ENCODE measurements at regions not wholly inside any gene's neighbourhood (a gene's known extent, or its start where the extent isn't known, plus 50 kb on each side); places are given as distances from the start of the nearest gene placed in this dataset.

GRCh38 chr16:13528691-13529090, 391.3 kb upstream of the ERCC4 start:
- TF ChIP-seq, protein P1, sequence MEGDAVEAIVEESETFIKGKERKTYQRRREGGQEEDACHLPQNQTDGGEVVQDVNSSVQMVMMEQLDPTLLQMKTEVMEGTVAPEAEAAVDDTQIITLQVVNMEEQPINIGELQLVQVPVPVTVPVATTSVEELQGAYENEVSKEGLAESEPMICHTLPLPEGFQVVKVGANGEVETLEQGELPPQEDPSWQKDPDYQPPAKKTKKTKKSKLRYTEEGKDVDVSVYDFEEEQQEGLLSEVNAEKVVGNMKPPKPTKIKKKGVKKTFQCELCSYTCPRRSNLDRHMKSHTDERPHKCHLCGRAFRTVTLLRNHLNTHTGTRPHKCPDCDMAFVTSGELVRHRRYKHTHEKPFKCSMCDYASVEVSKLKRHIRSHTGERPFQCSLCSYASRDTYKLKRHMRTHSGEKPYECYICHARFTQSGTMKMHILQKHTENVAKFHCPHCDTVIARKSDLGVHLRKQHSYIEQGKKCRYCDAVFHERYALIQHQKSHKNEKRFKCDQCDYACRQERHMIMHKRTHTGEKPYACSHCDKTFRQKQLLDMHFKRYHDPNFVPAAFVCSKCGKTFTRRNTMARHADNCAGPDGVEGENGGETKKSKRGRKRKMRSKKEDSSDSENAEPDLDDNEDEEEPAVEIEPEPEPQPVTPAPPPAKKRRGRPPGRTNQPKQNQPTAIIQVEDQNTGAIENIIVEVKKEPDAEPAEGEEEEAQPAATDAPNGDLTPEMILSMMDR (IDR thresholded peaks at IDR 0.05): no peak
- 80% methylated on average over 3 of the region's 3 CpGs for WGBS, 2 donors
- ATAC-seq (no peak), DNase-seq (no peak)
- no peak overlapping the region for H3K4me3 ChIP-seq
- H3K27ac ChIP-seq: no peak overlapping the region
- H3K36me3 ChIP-seq: no peaks in the 10 kb centered on the region
- no peaks in the 10 kb centered on the region for H3K27me3 ChIP-seq
- H3K9me3 ChIP-seq: peaks cover 0 to 3% (median 0%) of the 10 kb centered on the region in 11 donors
- intact Hi-C loops (cut with DNase I): no loop called here
- no peaks in the 10 kb centered on the region for H3K4me1 ChIP-seq

- H3K4me3 ChIP-seq: no peak overlapping the region
- intact Hi-C loops (cut with DNase I): no loop called here
Measured at GRCh38 chr16:13529193-13529982, 390.6 kb upstream of the ERCC4 start.

GRCh38 chr16:13540771-13541170, 379.2 kb upstream of the ERCC4 start:
- Histone ChIP-seq H3K9me3 (peaks cover 0 to 10% (median 0%) of the 10 kb centered on the region in 11 donors), H3K36me3 (no peaks in the 10 kb centered on the region), H3K27me3 (peaks cover 0 to 11% (median 3%) of the 10 kb centered on the region in 7 donors), H3K4me3 (no peak overlapping the region), H3K27ac (no peak overlapping the region), H3K4me1 (no peaks in the 10 kb centered on the region)
- DNase-seq: no peak
- 79 to 80% methylated on average over 4 of the region's 4 CpGs for WGBS, 2 donors
- no peak for ATAC-seq
- intact Hi-C loops (cut with DNase I): no loop called here
- TF ChIP-seq, protein P1 (IDR thresholded peaks at IDR 0.05): no peak

More at GRCh38 chr16:13529193-13529982, 390.6 kb upstream of the ERCC4 start:
- DNase-seq (no peak), ATAC-seq (no peak)
- TF ChIP-seq, protein P1 (IDR thresholded peaks at IDR 0.05): no peak
- H3K27ac ChIP-seq: no peak overlapping the region
- H3K9me3 ChIP-seq: no peaks in the 10 kb centered on the region
- WGBS, 2 donors: 42 to 54% methylated on average over 3 of the region's 3 CpGs
- peaks cover 0 to 4% (median 0%) of the 10 kb centered on the region in 7 donors for H3K27me3 ChIP-seq
- no peaks in the 10 kb centered on the region for H3K4me1 ChIP-seq
- H3K36me3 ChIP-seq: no peaks in the 10 kb centered on the region

DNA sequence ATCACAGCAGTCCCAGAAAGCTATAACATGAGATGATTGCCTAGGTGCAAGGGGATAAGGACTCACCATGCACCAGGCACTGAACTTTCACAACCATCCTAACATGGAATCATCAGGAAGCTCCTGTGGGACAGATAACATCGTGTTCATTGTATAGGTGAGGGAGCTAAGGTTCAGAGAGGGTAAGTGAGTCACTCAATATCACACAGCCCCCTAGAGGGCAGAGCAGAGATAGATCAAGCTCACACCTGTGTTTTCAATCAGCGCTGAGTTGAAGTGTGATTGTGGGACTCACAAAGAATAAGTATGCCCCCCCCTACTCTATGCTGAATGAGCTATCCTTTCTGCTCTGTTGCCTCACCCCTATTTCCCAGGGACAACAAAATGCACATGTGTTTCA, 377.7 kb upstream of the ERCC4 start:
- Histone ChIP-seq H3K36me3 (no peaks in the 10 kb centered on the region), H3K9me3 (peaks cover 0 to 10% (median 0%) of the 10 kb centered on the region in 11 donors), H3K4me1 (no peaks in the 10 kb centered on the region), H3K4me3 (no peak overlapping the region), H3K27me3 (peaks cover 0 to 11% (median 4%) of the 10 kb centered on the region in 7 donors), H3K27ac (no peak overlapping the region)
- ATAC-seq (no peak), DNase-seq (no peak)
- WGBS, 2 donors: 58 to 62% methylated on average over 2 of the region's 2 CpGs
- intact Hi-C loops (cut with DNase I): no loop called here
- TF ChIP-seq, protein P1 (IDR thresholded peaks at IDR 0.05): no peak

Measured in heart right ventricle (tissue), 16 donors.